ENCODE measurements at regions not wholly inside any gene's neighbourhood (a gene's known extent, or its start where the extent isn't known, plus 50 kb on each side); places are given as distances from the start of the nearest gene placed in this dataset.

DNA sequence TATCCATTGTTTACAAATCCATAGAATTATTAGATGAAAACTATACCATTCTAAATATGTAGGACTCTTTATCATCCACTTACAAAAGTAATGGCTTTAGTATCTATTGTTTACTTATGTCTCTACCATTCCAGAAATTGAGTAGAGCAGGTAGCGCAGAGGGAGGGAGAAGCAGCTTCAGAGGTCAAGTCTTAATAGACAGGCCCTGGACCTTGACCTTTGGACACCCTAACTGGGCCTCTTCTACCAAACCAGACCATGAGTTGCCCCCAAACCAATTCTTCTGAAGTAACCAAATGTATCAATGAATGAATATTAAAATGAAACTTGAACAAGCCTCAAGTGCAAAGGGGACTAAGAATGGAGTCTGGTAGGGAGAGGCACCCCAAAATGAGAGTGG, 124.9 kb upstream of the ANKRD55 start:
- no peak for DNase-seq (ENCODE audit: low read depth in 1 of 2, low spot score in 1 of 2)

DNA sequence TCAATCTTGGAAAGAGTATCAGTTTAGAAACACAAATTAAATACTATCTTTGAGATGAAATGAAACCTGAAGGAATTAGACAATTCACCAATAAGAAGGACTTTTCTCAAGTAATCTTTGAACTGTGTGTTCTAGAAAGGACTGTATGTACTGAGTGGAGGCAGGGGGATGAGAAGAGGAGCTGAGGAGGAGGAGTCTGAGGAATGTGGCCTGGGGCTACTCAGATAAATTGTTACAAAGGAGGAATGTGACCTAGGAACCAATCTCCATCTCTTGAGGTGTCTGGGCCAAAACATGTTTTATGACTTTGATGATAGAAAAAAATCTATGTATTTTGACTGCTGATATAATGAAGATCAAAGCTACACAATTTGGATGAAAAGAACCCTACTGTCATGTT, 124.3 kb upstream of the ANKRD55 start:
- DNase-seq (ENCODE audit: low read depth in 1 of 2, low spot score in 1 of 2), result no peak

DNA sequence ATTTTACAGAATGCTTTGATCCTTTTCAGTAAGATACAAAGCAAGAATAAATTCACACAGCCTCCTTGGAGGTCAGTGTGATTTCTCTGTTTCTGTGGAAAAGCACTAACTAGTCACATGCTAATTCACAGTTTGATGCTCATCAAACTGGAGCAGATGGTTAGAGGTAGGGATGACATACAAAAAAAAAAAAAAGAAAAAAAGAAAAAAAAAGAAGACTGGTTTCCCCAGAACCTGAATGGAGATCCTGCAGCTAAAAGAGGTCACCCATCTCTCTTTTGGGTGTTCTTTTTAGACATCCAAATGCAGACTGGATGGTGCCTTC, 123.7 kb upstream of the ANKRD55 start:
- DNase-seq (ENCODE audit: low read depth in 1 of 2, low spot score in 1 of 2), result no peak

DNA sequence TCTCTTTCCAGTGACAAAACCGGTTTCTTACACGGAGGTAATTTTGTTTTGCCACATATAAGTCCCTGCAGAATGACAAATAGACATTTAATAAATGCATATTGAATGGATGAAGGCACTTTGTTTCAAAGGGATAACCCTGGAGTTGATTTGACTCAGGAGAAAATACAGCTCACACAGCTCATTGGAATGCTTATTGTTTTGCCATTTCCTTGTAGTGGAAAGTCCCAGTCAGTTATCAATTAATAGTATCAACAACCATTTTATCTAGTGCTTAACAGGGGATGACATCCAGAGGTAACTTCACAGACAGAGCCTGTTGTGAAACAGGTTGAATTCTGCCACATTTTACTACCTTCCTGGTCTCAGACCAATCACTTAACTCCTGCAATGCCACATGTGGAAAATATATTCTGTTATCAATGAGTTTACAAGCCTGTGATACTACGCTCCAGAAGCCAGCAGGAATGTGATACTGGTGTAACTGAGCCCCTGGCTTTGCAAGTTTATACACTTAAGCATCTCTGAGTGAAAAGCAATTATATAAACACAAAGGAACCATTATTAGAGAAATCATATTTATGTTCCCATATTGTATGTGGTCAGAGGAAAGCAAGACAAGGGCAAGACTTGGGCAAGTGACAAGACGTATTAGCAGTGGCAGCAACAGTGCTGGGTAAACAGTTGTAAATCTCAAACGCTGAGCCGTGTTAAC, 123.1 kb upstream of the ANKRD55 start:
- DNase-seq (ENCODE audit: low read depth in 1 of 2, low spot score in 1 of 2), result no peak

DNA sequence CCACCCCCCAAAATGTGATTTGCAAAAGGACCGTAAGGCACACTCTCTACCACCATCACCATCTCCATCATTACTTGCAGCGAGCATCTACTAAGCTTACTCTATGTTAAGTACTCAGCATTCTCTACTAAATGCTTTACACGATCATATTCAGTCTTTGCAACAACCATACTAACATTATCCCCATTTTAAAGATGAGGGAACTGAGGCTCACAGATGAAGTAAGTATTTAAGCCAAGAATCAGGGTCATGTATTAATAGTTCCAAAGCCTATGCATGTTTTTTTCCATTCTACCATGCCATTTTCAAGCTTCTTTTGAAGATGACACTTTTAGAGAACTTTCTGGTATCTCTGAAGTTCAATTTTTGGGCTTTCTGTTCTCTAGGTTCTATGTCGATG, 121.7 kb upstream of the ANKRD55 start:
- DNase-seq (ENCODE audit: low read depth in 1 of 2, low spot score in 1 of 2), result no peak

DNA sequence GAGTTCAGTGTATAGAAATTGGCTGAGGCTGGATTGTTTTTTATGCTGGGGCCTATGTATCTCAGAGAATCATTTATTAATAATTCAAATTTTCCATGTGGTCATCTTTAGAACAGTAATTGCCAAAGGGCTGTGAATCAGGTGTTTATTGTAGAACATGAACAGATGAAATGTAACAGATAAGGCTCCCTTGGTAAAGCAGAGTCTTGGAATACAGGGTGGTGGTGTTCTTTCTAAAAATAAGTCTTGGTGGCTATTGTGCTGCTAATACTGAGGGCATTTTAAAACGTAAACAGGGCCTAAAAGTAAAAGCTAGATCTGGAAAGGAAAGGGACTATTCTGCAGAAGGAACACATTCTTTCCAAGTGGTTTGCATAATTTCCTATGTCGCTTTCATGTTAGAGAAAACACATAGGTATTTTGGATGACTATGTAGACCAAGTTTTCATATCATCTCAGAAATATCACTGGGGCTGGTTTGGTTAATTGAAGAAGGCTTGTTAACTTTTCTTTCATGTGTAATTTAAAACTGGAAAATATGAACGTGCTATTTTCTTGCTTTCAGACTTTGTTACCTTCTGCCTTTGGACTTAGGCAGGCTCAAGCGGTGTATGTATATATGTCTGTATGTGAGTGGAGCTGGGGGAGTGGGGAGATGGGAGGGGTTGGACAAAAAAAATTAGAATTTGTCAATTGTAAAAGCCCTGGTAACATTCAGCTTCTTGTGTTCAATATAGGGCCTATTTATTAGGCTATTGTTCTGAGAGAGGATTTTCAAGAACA, 119.9 kb upstream of the ANKRD55 start:
- no peak for DNase-seq (ENCODE audit: low read depth in 1 of 2, low spot score in 1 of 2)

DNA sequence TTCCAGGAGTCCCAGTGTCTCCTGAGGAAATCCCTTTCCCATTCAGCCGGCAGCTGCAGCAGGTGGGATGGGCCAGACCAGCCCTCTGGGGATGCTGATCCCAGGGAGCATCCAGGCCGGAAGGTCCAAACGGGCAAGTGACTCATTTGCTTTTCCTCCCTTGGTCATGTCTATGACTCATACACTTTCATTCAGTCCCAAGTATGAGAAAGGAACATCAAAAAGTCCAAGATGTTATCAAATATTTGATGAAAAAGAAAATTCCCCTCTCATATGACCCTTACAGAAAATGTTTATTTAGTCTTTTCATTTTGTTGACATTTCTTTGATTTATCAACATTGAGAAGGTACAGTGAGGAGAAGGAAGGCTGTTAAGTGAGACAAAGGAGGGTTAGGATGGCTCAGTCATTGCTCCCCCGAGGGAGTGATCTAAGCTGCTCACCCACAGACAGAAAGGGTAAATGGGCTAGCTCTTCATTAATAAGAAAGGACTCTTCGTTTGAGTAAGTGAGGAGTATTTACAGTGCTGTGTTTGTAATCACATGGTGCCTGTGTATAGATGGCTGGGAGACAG, 117.6 kb upstream of the ANKRD55 start:
- no peak for DNase-seq (ENCODE audit: low read depth in 1 of 2, low spot score in 1 of 2)

DNA sequence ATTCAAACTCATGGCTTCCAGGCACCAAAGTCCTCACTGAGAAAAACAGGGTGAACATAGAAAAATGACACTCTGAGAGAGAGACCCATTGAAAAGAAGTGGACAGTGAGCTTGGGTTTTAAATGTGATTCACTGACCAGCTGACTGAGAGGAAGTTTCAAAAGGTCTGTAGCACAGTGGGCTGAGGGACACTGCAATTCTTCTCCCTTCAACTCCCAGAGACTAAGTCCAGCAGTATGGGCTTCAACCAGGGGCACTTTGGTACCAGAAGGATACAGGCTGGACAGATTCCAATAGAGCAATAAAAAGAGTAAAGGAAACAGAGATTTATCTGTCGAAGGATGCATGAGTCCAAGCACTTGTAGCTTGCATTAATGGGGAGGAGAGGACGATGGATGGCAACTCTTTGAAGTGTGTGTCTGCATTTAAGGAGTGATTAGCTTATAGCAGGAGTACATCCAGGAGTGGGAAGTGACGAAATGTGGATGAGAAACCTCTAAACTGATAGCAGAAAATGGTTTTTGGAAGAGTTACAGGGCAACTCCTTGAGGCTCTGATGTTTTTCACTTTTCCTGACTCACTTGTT, 117.0 kb upstream of the ANKRD55 start:
- no peak for DNase-seq (ENCODE audit: low read depth in 1 of 2, low spot score in 1 of 2)

DNA sequence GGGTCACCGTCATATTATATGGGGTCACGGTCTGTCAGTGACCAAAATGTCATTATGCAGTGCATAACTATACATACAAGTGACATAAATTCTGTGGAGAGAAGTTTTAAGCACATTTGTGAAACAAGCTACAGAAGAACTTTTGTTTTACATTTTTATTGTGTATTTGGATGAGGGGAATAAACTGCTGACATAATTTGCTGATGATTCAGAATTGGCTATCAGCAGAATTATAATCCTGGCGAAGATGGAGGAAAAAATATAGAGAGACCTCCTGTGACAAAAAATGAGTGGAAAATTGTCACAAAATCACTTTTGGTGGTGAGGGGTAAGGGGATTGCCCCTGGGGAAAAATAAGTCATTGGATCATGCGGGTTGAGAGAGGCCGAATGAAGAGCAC, 116.3 kb upstream of the ANKRD55 start:
- DNase-seq (ENCODE audit: low read depth in 1 of 2, low spot score in 1 of 2), result no peak

DNA sequence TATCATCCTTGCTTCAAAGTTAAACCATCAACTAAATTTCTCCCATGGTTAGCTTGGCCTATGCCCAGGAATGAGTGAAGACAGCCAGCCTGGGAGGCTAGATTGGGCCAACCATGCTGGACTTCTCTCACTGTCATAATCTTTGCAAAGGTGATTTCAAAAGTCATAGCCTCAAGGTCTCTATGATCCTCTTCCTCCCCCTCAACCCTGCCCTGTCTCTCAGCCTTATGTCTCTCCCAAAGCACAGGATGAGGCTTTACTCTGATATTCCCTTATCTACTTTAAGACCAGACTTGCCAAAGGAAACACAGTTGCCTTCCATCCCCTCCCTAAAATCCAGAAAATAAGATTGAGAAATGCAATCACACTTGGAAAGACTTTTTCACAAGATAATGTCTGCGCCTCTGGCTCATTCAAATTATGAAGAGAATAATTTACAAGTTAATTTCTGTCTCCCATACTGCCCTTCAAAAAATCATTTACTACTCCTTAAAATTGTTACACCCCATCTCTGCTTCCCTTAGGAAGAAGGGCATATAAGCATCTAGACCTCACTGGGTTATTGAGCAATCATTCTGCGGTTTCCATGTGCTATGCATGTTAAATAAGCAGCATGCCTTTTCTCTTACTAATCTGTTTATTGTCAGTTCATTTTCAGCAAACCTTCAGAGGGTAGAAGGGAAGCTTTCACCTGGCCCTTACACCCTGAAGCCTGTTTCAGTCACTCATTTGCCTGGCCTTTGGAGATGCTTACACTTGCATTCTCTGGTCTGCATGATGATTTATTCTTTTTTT, 113.8 kb upstream of the ANKRD55 start:
- DNase-seq (ENCODE audit: low read depth in 1 of 2, low spot score in 1 of 2), result no peak

DNA sequence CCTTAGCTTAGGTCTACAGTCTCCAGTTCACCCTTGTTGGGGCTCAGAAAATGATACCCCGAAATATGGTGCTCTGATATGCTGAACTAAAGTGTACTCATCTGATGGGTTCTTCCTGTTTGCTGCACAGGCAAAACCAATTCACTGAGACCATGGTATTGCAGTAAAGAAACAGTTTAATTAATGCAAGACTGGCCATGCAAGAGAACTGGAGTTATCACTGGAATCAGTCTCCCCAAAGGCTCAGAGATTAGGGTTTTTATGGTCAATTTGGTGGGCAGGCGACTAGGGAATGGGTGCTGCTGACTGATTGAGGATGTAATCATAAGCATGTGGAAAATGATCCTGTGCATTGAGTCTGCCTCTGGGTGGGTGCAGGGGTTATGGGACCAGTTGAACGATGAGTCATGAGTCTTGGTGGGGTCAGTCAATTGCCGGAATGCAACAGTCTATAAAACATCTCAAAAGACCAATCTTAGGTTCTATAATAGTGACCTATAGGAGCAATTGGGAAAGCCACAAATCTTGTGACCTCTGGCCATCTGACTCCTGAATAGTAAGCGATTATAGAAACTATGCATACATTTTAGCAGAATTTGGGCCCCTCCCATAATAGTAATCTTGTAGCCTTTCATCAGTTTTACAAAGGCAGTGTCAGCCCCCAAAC, 113.0 kb upstream of the ANKRD55 start:
- DNase-seq (ENCODE audit: low read depth in 1 of 2, low spot score in 1 of 2), result no peak

DNA sequence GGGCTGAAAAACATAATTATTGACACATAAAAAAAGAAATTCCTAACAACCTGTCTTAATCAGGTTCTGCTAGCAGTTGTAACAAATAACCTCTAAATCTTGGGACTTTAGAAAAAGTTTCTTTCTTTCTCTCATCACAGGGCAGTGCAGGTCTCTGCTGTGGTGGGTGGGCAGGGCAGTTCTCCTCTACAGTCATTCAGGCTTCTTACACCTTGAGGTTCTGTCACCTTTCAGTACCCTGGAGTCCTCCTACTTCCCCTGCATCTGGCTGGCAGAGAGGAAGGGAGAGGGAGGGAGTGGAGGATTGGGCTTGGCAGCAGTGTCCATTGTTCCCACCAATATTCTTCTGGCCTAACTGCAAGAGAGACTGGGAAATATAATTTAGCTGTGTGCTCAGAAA, 112.2 kb upstream of the ANKRD55 start:
- DNase-seq (ENCODE audit: low read depth in 1 of 2, low spot score in 1 of 2), result no peak

DNA sequence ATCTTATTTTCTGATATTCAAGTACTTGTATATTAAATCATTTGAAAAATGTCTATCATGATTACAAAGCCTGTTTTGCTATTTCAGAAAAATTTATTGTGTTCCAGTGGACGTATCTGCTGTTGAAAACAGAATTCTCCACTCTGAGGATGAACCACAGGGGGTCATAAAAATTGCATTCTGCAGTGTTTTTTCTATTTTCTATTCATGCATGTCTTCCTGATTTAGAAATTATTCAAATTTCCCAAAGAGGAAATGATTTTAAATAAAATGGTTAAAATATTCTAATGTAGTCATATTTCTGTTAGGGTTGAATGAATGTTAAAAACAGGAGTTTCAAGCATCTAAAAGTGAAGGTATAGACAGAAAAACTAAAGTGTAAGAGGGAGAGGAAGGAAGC, 111.5 kb upstream of the ANKRD55 start:
- DNase-seq (ENCODE audit: low read depth in 1 of 2, low spot score in 1 of 2), result no peak

DNA sequence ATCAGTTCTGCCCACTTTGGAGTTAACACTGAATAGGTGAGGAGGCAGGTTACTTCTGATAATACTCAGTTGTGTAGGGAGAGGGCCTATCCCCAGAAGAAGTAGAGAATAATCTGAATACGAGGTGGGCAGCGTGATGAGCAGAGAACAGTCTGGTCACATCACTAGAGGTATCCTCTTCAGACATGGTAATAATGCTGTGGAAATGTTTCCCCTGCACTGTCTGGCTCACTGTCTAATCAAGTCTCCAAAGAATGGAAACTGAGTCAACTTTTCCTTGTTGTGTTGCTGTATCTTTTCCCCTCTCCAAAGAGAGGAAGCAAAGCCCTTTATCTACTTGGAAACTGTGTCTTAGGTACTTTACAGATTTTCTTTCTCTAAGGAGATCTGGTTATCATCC, 110.9 kb upstream of the ANKRD55 start:
- no peak for DNase-seq (ENCODE audit: low read depth in 1 of 2, low spot score in 1 of 2)

DNA sequence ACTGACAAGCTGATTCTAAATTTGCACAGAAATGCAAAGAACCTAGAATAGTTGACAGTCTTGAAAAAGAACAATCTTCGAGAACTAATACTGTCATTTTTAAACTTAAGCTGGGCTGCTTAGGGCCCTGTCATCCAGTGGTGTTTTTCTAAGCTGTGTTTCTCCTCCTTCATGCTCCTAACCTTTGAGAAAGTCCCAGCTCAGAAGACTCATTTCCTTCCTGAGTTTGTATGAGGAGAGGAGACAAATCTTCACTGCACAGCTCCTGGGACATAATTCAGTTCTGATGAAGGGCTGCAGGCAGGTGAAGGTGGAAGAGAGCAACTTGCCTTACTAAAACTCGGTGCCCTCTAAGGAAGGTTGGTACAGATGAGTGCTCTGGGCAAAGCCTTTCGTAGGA, 109.5 kb upstream of the ANKRD55 start:
- no peak for DNase-seq (ENCODE audit: low read depth in 1 of 2, low spot score in 1 of 2)

DNA sequence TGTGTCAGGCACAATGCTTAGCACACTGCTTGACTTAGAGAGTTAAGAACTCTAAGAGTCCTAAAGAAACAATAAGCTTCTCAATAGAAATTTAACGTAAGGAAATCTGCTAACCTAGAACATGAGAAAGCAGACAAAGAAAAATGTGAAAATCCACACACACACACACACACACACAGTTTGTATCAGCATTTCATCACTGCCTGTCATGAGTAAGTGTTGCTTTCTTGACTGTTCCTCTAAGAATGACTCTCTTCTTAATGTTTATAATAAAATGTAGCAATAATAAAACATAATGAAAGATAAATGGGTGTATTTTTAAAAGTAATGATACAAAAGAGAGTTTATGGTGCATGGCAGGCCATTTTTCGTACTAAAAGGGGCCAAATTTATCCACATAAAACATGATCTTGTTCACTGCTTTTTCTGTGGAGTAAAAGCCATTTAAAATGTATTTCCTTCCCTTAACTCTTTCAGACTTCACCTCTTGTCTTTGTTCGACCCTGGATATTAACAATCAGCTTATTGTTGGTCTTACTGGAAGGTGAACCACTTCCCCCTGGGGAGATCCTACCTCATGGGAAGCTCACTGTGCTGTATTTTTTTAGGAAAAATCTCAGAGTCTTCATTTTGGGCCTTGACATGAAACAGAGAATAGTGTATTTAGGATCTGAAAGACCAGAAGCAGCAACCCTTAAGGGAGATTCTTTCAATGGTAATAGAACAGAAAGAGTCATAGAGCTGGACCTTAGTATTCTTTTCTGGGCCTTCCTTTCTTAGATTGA, 107.3 kb upstream of the ANKRD55 start:
- no peak for DNase-seq (ENCODE audit: low read depth in 1 of 2, low spot score in 1 of 2)

DNA sequence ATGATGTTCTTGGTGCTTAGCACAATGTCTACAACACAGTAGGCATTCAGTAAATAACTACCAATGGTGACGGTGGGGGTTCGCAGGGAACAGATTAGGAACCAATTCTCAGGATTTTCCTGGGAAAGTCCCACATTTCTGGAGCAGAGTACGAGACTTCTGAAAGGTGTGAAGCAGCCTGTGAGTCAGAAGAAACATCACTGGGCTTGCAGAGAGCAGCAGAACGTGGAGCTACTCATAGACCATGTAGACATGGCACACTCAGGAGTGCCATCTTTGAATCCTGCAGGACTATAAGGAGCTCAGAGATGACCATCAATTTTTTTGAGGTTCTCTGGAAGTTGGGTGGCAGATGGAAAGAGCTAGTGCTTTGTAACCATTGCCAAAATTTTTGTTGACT, 106.6 kb upstream of the ANKRD55 start:
- no peak for DNase-seq (ENCODE audit: low read depth in 1 of 2, low spot score in 1 of 2)

DNA sequence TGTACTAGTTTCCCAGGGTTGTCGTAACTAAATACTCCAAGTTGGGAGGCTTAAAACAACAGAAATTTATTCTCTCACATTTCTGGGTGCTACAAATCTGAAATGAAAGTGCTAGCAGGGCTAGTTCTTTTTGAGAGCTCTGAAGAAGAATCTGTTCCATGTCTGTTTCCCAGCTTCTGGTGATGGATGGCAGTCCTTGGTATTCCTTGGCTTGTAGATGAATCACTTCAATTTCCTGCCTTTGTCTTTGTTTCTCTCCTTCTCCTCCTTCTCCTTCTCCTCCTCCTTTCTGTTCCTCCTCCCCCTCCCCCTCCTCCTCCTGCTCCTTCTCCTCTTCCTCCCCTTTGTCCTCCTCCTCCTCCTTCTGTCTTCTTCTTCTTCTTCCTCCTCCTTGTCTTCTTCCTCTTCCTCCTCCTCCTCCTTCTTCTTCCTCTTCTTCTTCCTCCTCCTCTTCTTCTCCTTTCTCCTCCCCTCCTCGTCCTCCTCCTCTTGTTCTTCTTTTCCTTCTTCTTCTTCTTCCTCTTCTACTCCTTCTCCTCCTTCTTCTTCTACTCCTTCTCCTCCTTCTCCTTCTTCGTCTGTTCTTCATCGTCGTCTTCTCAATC, 104.7 kb upstream of the ANKRD55 start:
- no peak for DNase-seq (ENCODE audit: low read depth in 1 of 2, low spot score in 1 of 2)

DNA sequence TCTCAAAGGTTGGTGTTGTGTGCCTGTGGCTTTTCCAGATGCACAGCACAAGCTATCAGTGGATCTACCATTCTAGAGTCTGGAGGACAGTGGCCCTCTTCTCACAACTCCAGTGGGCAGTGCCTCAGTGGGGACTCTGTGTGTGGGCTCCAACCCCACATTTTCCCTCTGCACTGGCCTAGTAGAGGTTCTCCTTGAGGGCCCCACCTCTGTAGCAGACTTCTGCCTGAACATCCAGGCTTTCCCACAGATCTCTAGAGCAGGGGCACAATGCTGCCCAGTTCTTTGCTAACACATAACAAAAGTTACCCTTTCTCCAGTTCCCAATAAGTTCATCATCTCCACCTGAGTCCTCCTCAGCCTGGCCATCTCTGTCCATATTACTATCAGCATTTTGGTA, 102.1 kb upstream of the ANKRD55 start:
- DNase-seq (ENCODE audit: low read depth in 1 of 2, low spot score in 1 of 2), result no peak

DNA sequence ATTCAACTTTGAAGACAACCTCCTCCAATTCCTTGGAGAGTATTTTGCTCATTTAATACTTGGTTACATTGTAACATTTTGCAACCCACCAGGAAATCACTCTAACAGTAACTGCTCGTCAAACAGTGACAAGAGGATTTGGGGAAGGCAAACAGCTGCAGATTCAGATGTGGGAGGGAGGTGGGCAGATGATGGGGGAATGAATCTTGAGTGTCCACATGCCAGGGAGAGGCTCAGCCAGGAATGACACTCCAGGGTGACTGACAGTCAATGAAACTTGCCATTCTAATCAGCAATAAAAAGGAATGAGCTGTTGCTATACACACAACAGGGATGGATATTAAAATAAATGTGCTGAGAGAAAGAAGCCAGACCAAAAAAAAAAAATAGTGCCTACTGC, 97.7 kb upstream of the ANKRD55 start:
- no peak for DNase-seq (ENCODE audit: low read depth in 1 of 2, low spot score in 1 of 2)

Measured in stimulated activated CD4-positive, alpha-beta T cell treated with anti-CD3 and anti-CD28 coated beads, Interleukin-15, amount 100 ng/mL, for 1 hour (primary cell).